GM23248 (cell line): ENCODE measurements at regions not wholly inside any gene's neighbourhood (a gene's known extent, or its start where the extent isn't known, plus 50 kb on each side); places are given as distances from the start of the nearest gene placed in this dataset.
"Not testable (repeated sequence)": the region's sequence is repeated elsewhere in the genome, so short reads cannot be mapped to it uniquely, and the experiment has no call there.

ENCODE experiments used
- EZH2 ChIP-seq: fragments of 200-600 bp; sonication (generic); IDR thresholded peaks from 2 replicates; pipeline ENCODE4 v1.6.1; 2018; ENCODE audit warnings: antibody characterized with exemption, mild to moderate bottlenecking; ENCODE audit not compliant: insufficient read depth, poor library complexity, severe bottlenecking
- EZH2phosphoT487 ChIP-seq: fragments of 200-600 bp; sonication (generic); IDR thresholded peaks from 2 replicates; pipeline ENCODE4 v1.6.1; 2018; ENCODE audit warnings: antibody characterized with exemption, moderate library complexity, mild to moderate bottlenecking, low read depth; ENCODE audit not compliant: insufficient read depth

GRCh38 chr7:35915247-35915955 is 114.5 kb downstream of the SEPTIN7 start:
- TF ChIP-seq EZH2, EZH2phosphoT487: not testable (repeated sequence)
